ENCODE measurements at regions not wholly inside any gene's neighbourhood (a gene's known extent, or its start where the extent isn't known, plus 50 kb on each side); places are given as distances from the start of the nearest gene placed in this dataset.

- peak; percentile 52 for DNase-seq (ENCODE audit: extremely low read depth, low read depth)
Measured at GRCh38 chr1:165075725-165076370, 280.7 kb downstream of the LMX1A start.

DNA sequence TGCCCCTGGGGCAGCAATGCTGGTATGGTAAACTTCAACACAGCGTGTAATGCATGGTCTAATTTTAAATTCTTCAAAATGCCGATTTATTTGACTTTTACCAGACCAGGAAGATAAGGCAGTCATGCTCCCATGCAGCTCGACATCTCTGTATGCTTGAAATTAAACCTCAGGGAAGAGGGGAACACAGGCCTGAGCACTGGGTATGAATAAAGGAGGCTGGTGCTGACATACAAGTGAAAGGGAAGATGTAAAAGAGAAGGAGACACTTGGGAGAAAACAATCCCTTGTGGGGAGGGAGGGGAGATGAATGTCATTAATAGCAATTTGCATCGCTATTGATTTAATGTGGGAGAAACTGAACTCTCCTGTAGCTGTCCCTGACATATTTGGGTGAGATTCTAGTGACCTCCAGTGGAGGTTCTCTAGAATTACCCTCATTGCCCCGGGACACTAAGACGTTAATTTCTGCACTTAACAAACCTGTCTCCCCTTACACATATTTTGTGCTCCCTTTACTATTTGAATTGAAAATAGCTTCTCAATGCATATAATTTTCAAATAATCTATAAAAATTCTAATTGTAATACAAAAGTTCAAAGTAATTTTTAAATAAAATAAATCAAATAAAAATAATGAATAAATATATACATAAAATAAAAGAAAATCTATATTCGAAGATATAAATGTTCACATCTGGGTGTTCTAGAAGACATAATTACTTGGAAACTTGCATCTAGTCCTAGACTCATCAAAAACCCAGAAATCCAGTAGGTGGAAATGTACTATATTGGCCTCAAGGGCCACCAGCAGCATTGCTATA is 283.1 kb downstream of the LMX1A start:
- DNase-seq (ENCODE audit: extremely low read depth, low read depth) = peak; percentile 72

DNA sequence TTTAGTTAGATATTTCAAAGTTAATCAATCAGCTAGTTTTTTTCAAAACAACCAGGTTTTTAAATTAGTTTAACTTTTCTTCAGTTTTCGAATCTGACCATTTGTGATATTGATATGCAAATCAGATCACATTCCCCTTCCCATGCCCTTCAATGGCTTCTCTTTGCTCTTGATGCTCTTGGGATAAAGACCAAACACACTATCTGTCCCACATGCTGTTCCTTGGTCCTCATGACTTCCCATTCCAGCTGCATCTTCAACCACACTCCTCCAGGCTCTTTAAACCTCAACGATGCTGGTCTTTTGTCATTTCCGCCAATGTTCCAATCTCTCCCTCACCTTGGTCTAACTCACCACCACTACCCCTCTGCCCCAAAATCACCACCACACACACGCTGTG is 285.8 kb downstream of the LMX1A start:
- DNase-seq (ENCODE audit: extremely low read depth, low read depth) = no peak

GRCh38 chr1:165069829-165070228 is 286.7 kb downstream of the LMX1A start:
- no peak for DNase-seq (ENCODE audit: extremely low read depth, low read depth)

DNA sequence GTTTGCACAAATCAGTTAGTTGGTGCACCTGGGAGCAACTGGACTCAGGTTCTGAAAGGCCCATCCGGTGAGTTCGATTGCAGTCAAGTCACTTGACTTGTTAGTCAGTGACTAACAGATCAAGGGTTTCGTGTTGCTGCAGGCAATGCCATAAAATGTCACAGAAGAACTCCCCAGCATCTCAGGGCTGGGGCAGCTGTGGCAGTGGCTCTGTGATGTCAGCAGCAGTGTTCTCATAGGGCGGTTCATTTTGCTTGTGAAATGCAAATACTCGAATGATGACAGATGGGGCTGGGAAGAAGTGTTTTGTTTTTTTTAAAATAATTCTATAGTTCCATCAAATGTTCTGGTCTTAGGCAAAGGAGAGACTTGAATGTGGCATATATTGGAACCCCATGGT is 287.8 kb downstream of the LMX1A start:
- DNase-seq (ENCODE audit: extremely low read depth, low read depth) = no peak

DNA sequence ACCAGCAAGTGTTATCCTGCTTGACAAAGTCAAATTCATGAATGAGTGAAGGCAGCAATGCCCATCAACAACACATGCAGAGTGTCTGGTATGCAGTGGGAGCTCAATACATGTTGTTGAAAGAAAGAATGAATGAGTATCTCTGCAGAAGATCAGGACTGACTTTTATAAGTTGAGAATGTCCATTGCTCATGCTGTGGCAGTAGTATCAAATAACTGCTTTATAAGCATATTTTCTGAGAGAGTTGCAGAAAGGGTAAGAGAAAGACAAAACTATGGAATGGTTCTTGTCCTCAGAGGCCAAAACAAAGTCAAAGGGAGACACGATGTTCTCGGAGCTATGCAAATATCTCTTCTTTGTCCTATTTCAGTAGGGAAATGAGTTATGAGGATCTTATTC is 288.7 kb downstream of the LMX1A start:
- DNase-seq (ENCODE audit: extremely low read depth, low read depth) = no peak

DNA sequence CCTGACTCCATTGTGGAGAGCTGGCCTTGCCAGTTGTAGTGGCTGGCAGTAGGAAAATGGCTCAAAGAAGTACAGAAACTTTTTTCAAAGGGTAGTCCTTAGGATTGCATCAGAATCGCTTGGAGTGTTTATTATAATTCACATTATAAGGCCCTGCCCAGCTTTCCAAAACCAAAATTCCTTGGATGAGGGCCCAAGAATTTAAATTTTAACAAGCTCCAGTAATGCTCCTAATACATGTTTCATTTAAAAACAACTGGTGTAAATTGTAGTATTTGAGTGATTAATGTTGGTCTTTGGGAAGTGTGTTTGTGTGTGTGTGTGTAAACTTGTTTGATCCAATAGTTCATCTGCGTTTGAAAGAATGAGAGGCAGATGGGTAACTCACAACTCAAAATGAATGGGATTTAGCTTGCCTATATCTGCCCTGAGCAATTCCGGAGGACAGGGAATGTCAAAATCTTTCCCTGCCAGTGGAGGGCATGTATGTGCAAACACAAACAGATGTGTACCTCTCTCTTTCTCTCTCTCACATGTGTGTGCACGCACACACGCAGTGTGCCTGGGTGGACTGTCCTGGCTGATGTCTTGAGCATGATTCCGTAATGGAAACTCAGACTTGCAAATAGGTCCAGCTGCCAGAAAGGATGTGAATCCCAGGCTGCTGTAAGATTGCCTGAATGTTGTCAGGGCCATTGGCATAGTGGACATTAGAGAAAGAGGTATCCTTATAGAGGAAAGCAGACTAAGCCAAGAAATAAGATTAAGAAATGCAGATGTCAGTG is 293.1 kb downstream of the LMX1A start:
- DNase-seq (ENCODE audit: extremely low read depth, low read depth) = no peak

DNA sequence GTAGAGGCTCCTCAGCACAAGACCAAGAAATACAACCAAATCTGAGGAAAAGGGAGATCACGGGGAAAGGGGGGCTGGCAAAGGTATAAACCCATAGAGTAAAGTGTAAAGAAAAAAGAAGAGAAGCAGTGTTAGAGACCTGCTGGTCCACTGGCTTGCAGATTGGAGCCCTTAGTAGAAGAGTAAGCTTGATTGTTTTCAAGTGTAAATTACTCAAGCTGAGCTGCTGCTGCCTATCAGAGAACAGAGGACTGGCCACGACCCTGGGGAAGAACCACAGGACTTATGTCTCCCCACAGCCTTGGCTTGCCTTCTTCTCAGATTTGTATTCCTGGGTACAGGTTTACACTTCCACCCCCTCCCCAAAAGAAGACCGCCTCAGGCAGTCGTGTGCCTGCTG is 294.2 kb downstream of the LMX1A start:
- DNase-seq (ENCODE audit: extremely low read depth, low read depth) = no peak

DNA sequence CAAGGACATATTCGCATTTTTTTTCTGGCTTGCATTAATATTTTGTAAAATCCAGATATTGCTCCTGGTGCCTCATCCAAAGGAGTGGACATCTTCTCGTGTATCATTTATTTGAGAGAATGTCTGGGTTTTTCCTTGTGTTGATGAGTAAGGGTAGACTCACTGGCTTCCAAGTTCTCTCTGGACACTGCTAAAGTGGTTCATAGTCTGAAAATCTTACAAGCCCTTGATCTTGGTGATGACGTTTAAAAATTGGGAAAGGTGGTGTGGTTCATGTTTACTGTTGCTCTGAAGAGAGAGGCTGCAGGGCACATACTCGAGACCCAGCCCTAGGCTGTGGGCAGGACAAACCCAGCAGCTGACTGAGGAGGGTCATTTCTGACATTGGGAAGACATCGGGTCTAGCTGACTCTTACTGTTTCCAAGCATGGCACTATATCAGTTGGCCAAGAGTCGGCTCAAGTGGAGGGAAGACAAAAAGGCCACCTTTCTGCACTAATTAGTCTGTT is 296.2 kb downstream of the LMX1A start:
- no peak for DNase-seq (ENCODE audit: extremely low read depth, low read depth)

DNA sequence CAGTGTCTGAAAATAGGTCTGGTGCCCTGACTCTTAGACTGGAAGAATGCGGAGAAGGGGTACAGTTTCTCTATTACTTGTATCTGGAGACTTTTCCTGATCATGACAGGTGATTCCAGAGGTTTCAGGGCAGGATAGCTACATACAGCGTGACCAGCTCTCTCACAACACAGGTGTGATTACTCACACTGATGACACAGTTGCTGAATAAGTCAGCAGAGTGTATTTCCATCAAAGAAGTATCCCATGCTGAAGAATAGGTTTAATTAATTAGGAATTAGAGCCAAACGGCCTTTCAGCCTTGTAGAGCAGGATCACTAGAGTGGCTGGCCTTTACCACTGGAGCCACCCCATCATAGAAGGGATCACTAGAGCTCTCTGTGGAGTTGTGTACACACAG is 298.6 kb downstream of the LMX1A start:
- DNase-seq (ENCODE audit: extremely low read depth, low read depth) = no peak

DNA sequence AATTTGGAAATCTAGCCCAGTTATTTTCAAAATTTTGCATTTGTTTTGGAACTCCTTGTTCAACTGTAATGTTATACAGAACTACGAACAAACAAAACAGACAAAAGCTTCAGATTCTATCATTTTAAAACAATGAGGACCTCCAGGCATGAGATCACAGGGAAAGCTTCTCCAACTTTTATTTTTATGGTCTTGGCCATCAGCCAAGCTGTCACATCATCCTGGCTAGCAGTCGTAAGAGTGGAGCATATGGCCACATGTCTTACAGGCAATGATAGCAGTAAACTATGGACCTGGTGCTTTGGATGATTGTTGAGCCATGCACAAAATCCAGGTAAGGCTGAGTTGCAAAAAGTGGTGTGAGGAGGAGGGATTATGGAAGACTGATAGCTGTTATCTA is 299.6 kb downstream of the LMX1A start:
- DNase-seq (ENCODE audit: extremely low read depth, low read depth) = no peak

DNA sequence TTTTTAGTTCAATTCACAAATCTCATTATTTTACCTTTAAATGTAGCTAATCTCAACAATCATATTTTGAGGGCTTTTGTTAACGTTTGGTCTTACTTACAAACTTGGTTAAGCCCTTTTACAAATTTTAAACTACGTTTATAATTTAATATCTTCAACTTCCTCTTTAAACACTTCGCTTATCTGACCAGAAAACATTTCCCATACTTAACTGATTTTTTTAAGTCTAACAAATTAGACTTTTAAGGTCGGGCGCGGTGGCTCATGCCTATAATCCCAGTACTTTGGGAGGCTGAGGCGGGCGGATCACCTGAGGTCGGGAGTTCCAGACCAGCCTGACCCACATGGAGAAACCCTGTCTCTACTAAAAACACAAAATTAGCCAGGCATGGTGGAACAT is 300.9 kb downstream of the LMX1A start:
- no peak for DNase-seq (ENCODE audit: extremely low read depth, low read depth)

- no peak for DNase-seq (ENCODE audit: extremely low read depth, low read depth)
Measured at GRCh38 chr1:165054627-165055026, 301.9 kb downstream of the LMX1A start.

DNA sequence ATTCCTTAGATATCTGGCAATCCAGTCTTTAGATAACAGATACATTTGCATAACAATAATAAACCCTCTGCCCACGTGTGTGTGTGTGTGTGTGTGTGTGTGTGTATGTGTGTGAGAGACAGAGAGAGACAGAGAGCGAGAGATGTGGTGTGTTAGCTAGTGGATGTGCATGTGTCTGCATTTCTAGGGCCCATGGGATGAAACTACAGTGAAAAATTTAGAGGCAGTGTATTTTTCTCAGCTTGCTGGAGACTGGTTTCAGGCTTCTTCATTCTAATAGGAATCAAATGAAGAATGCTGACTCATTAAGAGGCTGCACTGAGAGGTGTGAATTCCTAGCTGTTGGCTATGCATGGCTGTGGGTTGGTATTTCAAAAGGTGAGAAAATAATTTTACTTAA is 303.2 kb downstream of the LMX1A start:
- peak; percentile 27 for DNase-seq (ENCODE audit: extremely low read depth, low read depth)

DNA sequence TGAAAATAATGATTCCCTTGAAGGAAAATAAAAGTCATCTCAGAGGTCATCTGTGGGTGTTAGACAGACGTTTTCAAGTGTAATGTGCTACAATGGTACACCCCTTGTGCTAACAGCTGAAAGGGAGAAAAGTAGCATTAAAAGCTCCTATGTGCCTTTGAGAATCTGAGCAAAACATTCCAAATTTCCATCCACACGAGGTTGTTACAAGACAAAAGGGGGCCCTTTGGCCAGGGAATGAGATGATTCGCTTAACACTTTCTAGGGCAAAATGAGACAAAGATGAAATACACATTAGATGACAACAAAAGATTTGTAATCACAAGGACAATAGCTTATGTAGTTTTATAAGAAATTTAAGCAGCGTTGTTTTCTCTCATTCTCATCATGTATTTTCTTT is 303.6 kb downstream of the LMX1A start:
- DNase-seq (ENCODE audit: extremely low read depth, low read depth) = no peak

DNA sequence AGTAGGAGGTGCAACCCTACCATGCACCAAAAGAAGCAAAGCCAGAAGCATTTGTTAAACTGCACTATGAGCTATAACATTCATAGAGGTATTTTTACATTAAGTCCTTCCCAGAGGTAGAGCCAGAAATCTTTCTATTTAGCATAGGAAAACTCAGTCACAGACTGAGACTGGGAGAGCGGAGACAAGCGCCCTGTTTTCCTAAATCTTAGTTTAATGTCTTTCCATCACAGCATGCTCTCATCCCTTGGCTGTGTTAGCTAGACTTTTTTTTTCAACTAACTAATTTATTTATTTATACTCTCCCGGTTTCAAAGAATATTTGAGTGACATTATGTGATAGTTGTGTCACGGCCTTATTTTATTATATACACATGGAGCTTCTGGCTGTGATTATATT is 304.1 kb downstream of the LMX1A start:
- DNase-seq (ENCODE audit: extremely low read depth, low read depth) = no peak

GRCh38 chr1:165050246-165050645 is 306.3 kb downstream of the LMX1A start:
- DNase-seq (ENCODE audit: extremely low read depth, low read depth) = no peak

DNA sequence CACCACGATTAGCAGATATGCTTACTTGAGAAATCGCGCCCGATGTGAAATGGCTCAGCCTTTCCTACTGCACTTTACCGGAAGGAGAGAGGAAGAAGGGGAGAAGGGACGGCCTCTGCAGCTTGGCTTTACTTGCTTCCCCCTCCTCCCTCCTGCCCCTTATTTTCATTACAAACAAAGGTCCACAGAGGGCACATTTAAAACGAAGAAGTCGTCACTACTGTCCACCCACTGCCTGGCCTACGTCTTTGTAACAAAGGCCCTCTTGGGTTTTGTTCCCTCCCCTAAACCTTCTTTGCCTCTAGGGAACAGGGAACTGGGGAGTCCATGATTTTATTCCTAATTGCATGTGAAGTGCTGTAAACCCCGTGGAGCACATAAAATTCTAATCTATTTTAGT is 308.5 kb downstream of the LMX1A start:
- DNase-seq (ENCODE audit: extremely low read depth, low read depth) = no peak

- no peak for DNase-seq (ENCODE audit: extremely low read depth, low read depth)
Measured at GRCh38 chr1:165045902-165046301, 310.6 kb downstream of the LMX1A start.

GRCh38 chr1:165040641-165041040 is 315.9 kb downstream of the LMX1A start:
- no peak for DNase-seq (ENCODE audit: extremely low read depth, low read depth)

DNA sequence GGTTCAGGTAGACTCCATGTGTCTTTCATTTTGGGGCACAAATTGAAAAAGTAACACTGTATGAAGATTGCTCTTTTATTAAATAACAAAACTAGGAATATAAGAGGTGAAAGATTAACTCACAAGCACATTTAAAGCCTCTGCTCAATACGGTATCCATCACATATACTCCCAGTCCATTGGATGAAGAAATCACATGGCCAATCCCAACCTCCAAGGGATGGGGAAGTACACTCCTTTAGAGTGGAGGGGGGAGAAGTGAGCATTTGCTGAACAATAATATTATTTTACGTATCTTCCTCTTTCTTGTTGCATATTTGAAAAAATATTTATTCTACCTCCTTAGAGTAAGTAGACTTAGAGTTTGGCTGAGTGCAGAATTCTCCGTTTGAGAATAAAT is 316.5 kb downstream of the LMX1A start:
- DNase-seq (ENCODE audit: extremely low read depth, low read depth) = no peak
